H1 (cell line): ENCODE measurements at regions not wholly inside any gene's neighbourhood (a gene's known extent, or its start where the extent isn't known, plus 50 kb on each side); places are given as distances from the start of the nearest gene placed in this dataset.

ENCODE experiments used
- CTCF ChIA-PET: fragments of 300-600 bp; sonication (Branson Sonifier 250); formaldehyde crosslinking; loops from one replicate; lab custom pipeline; 2021; ENCODE audit not compliant: partially characterized antibody; lab: Charles Lee
- POLR2A ChIA-PET: fragments of 300-600 bp; sonication (Branson Sonifier 250); formaldehyde crosslinking; loops from one replicate; lab custom pipeline; 2021; ENCODE audit warnings: inconsistent platforms; ENCODE audit not compliant: partially characterized antibody; lab: Charles Lee
- DNase-seq, 2 experiments: peaks; one replicate each; pipeline versions ENCODE4 v3.0.0 to v3.0.0-alpha.2; 2010 to 2022; ENCODE audit warnings: low spot score in 2 of 2, low read depth in 1 of 2, mixed read lengths in 1 of 2
- FAIRE-seq: peaks from 2 replicates; lab custom pipeline; 2011; peaks lifted over from hg19 to GRCh38; lab: Jason Lieb, UNC
- H2AFZ ChIP-seq: 2 replicates; pipeline ENCODE4 v1.8.1; 2012; ENCODE audit warnings: low read length, inconsistent platforms
- H2AK5ac ChIP-seq: 2 replicates; pipeline ENCODE4 v1.6.1; 2013; ENCODE audit warnings: low read depth, low read length
- H2BK120ac ChIP-seq: replicated peaks from 2 replicates; pipeline ENCODE3; 2013; ENCODE audit warnings: low read depth, low read length, inconsistent platforms
- H2BK12ac ChIP-seq: 2 replicates; pipeline ENCODE4 v1.6.1; 2013; ENCODE audit warnings: low read depth, low read length
- H2BK15ac ChIP-seq: 2 replicates; pipeline ENCODE4 v1.6.1; 2013; ENCODE audit warnings: low read length
- H2BK20ac ChIP-seq: 2 replicates; pipeline ENCODE4 v1.6.1; 2013; ENCODE audit warnings: low read length
- H2BK5ac ChIP-seq: 2 replicates; pipeline ENCODE4 v1.6.1; 2013; ENCODE audit warnings: low read depth, low read length
- H3K14ac ChIP-seq: 2 replicates; pipeline ENCODE4 v1.6.1; 2013; ENCODE audit warnings: inconsistent platforms; ENCODE audit not compliant: insufficient read length
- H3K18ac ChIP-seq: 2 replicates; pipeline ENCODE4 v1.6.1; 2013; ENCODE audit warnings: low read length; ENCODE audit errors: extremely low read depth
- H3K23ac ChIP-seq: 2 replicates; pipeline ENCODE4 v1.6.1; 2013; ENCODE audit warnings: inconsistent platforms; ENCODE audit not compliant: insufficient read length
- H3K23me2 ChIP-seq: 2 replicates; pipeline ENCODE4 v1.6.1; 2013; ENCODE audit warnings: low read depth, low read length
- H3K27ac ChIP-seq: 2 replicates; pipeline ENCODE4 v1.6.1; 2011; ENCODE audit warnings: low read depth, low read length, inconsistent platforms
- H3K27me3 ChIP-seq, 4 experiments: replicated peaks in 1 of 4; 1 replicate in 1 of 4; 2 replicates in 3 of 4; pipeline versions ENCODE4 v1.6.1 to v1.8.1; 2011 to 2013; ENCODE audit warnings: low read length in 3 of 4, mild to moderate bottlenecking in 3 of 4, inconsistent platforms in 2 of 4, mixed read lengths in 2 of 4, moderate library complexity in 1 of 4; ENCODE audit not compliant: control insufficient read depth in 3 of 4, insufficient read depth in 3 of 4; ENCODE audit errors: extremely low read depth in 1 of 4
- H3K36me3 ChIP-seq, 4 experiments: 2 replicates each; pipeline versions ENCODE4 v1.6.1 to v1.8.1; 2011 to 2013; ENCODE audit warnings: mild to moderate bottlenecking in 4 of 4, low read length in 3 of 4, moderate library complexity in 2 of 4, control low read depth in 1 of 4, inconsistent platforms in 1 of 4; ENCODE audit not compliant: insufficient read depth in 4 of 4, control insufficient read depth in 2 of 4
- H3K4ac ChIP-seq: replicated peaks from 2 replicates; pipeline ENCODE3; 2013; ENCODE audit warnings: low read length, low read depth, mixed read lengths, inconsistent platforms; ENCODE audit not compliant: insufficient read length
- H3K4me1 ChIP-seq, 4 experiments: replicated peaks in 1 of 4; 1 replicate in 1 of 4; 2 replicates in 3 of 4; pipeline versions ENCODE4 v1.6.1 to v1.8.1; 2011 to 2013; ENCODE audit warnings: low read length in 3 of 4, inconsistent platforms in 2 of 4, mixed read lengths in 1 of 4; ENCODE audit not compliant: insufficient read depth in 4 of 4, control insufficient read depth in 3 of 4
- H3K4me2 ChIP-seq, 2 experiments: 2 replicates each; pipeline versions ENCODE4 v1.6.1 to v1.8.1; 2011 to 2013; ENCODE audit warnings: low read depth in 2 of 2, low read length in 2 of 2, control low read depth in 1 of 2, inconsistent platforms in 1 of 2, mild to moderate bottlenecking in 1 of 2; ENCODE audit not compliant: insufficient read depth in 1 of 2
- H3K4me3 ChIP-seq, 4 experiments: fragments of 200-600, 300-600 bp in 1 of 4; sonication (generic), shearing (Covaris generic), sonication (Bioruptor Twin) in 1 of 4; 2 replicates each; pipeline versions ENCODE4 v1.5.1 to v1.8.1; 2011 to 2016; ENCODE audit warnings: low read length in 4 of 4, low read depth in 3 of 4, control low read depth in 2 of 4, inconsistent platforms in 2 of 4, mild to moderate bottlenecking in 2 of 4, mixed read lengths in 1 of 4, moderate library complexity in 1 of 4; ENCODE audit not compliant: insufficient read depth in 2 of 4; ENCODE audit errors: extremely low read depth in 1 of 4
- H3K56ac ChIP-seq: replicated peaks from 2 replicates; pipeline ENCODE3; 2013; ENCODE audit warnings: low read depth, mild to moderate bottlenecking, mixed read lengths, low read length, inconsistent platforms; ENCODE audit not compliant: insufficient read length
- H3K79me1 ChIP-seq: 2 replicates; pipeline ENCODE4 v1.6.1; 2013; ENCODE audit warnings: low read depth, low read length, control low read depth
- H3K79me2 ChIP-seq, 2 experiments: 2 replicates each; pipeline versions ENCODE4 v1.6.1 to v1.8.1; 2012 to 2013; ENCODE audit warnings: low read length in 2 of 2, mild to moderate bottlenecking in 2 of 2, inconsistent platforms in 1 of 2; ENCODE audit not compliant: insufficient read depth in 2 of 2, control insufficient read depth in 1 of 2
- H3K9ac ChIP-seq, 4 experiments: replicated peaks in 1 of 4; 1 replicate in 1 of 4; 2 replicates in 3 of 4; pipeline versions ENCODE4 v1.6.1 to v1.8.1; 2011 to 2013; ENCODE audit warnings: low read depth in 3 of 4, low read length in 3 of 4, control low read depth in 2 of 4, mild to moderate bottlenecking in 2 of 4, moderate library complexity in 2 of 4, inconsistent platforms in 1 of 4; ENCODE audit errors: extremely low read depth in 1 of 4
- H3K9me3 ChIP-seq, 2 experiments: 2 replicates each; pipeline versions ENCODE4 v1.6.1 to v1.8.1; 2012 to 2013; ENCODE audit warnings: mild to moderate bottlenecking in 2 of 2, moderate library complexity in 2 of 2, control low read depth in 1 of 2, inconsistent platforms in 1 of 2, low read depth in 1 of 2, low read length in 1 of 2, mixed read lengths in 1 of 2; ENCODE audit not compliant: insufficient read depth in 2 of 2
- H4K20me1 ChIP-seq, 2 experiments: replicated peaks in 1 of 2; 2 replicates each; pipeline versions ENCODE3 to v1.8.1; 2011 to 2013; ENCODE audit warnings: inconsistent platforms in 2 of 2, low read length in 2 of 2, mild to moderate bottlenecking in 1 of 2; ENCODE audit not compliant: insufficient read depth in 2 of 2, control insufficient read depth in 1 of 2
- H4K5ac ChIP-seq: 2 replicates; pipeline ENCODE4 v1.6.1; 2013; ENCODE audit warnings: low read length, low read depth, mixed read lengths, inconsistent platforms; ENCODE audit not compliant: insufficient read length
- H4K8ac ChIP-seq: 2 replicates; pipeline ENCODE4 v1.8.0; 2013; ENCODE audit warnings: mild to moderate bottlenecking, moderate library complexity, low read length, inconsistent platforms; ENCODE audit not compliant: insufficient read depth; ENCODE audit errors: extremely low read depth
- H4K91ac ChIP-seq: replicated peaks from 2 replicates; pipeline ENCODE3; 2013; ENCODE audit warnings: low read length, mixed read lengths, inconsistent platforms; ENCODE audit not compliant: insufficient read length
- BCL11A ChIP-seq, 2 experiments: IDR thresholded peaks; one replicate each; pipeline ENCODE4 v1.6.1; 2011; ENCODE audit warnings: low read depth in 2 of 2, low read length in 2 of 2, mild to moderate bottlenecking in 2 of 2
- CHD2 ChIP-seq: IDR thresholded peaks from 2 replicates; pipeline ENCODE4 v1.6.1; 2012; ENCODE audit warnings: low read length, improper control_type of control experiment
- EP300 ChIP-seq, 2 experiments: IDR thresholded peaks; 1 replicate in 1 of 2; 2 replicates in 1 of 2; pipeline ENCODE4 v1.6.1; 2011 to 2012; ENCODE audit warnings: low read depth in 2 of 2, low read length in 2 of 2, mild to moderate bottlenecking in 2 of 2, borderline replicate concordance in 1 of 2, inconsistent platforms in 1 of 2, moderate library complexity in 1 of 2
- WGBS, 2 experiments: shearing (Covaris generic) in 1 of 2; methylation state at CpG; one replicate each; pipeline versions ENCODE4 v1.1.6 to v1.1.7; 2013 to 2015; ENCODE audit warnings: low lambda C conversion rate in 2 of 2, mixed read lengths in 2 of 2, inconsistent platforms in 1 of 2, low coverage in 1 of 2, missing lambda C conversion rate in 1 of 2; ENCODE audit not compliant: insufficient replicate concordance in 2 of 2, insufficient coverage in 1 of 2, insufficient read length in 1 of 2; ENCODE audit errors: extremely low coverage in 1 of 2, missing lambda C conversion rate in 1 of 2; 5-methylcytosine and 5-hydroxymethylcytosine counted together

GRCh38 chr3:81214631-81215030 is 546.8 kb downstream of the GBE1 start:
- no peak overlapping the region for H4K91ac ChIP-seq
- H3K4me3 ChIP-seq = no peak overlapping the region
- H3K14ac ChIP-seq = no peak overlapping the region
- no peak overlapping the region for H2BK5ac ChIP-seq
- no peak overlapping the region for H2AK5ac ChIP-seq
- H3K4me2 ChIP-seq = no peak overlapping the region
- H2AFZ ChIP-seq = no peak overlapping the region
- no peak overlapping the region for H2BK12ac ChIP-seq
- H3K56ac ChIP-seq = no peak overlapping the region
- H4K8ac ChIP-seq = no peak overlapping the region
- H3K18ac ChIP-seq = no peak overlapping the region
- H3K79me2 ChIP-seq = no peaks in the 10 kb centered on the region
- H2BK15ac ChIP-seq = no peak overlapping the region
- CTCF ChIA-PET = interaction anchor here (0.7 to 0.9 kb wide), 2 partner anchors 23 to 87 kb away, joined by 3 to 6 read pairs; no protein-coding TSS in a partner anchor
- FAIRE-seq (no peak), DNase-seq (no peak)
- POLR2A ChIA-PET = no interaction called here
- H3K27ac ChIP-seq = no peak overlapping the region
- H3K4ac ChIP-seq = no peak overlapping the region
- H2BK120ac ChIP-seq = no peak overlapping the region
- no peak overlapping the region for H3K23ac ChIP-seq
- TF ChIP-seq CHD2 (no peak), EP300 (IDR thresholded peaks at IDR 0.05; ENCODE audit: borderline replicate concordance in 1 of 2, low read depth in 2 of 2, low read length in 2 of 2) (no peak), BCL11A (IDR thresholded peaks at IDR 0.05; ENCODE audit: low read depth in 2 of 2, low read length in 2 of 2) (no peak)
- no peak overlapping the region for H3K9ac ChIP-seq
- H3K79me1 ChIP-seq = no peaks in the 10 kb centered on the region
- no peaks in the 10 kb centered on the region for H3K4me1 ChIP-seq
- no peak overlapping the region for H4K5ac ChIP-seq
- H2BK20ac ChIP-seq = no peak overlapping the region
- no peaks in the 10 kb centered on the region for H3K36me3 ChIP-seq
- 73% methylated on average over 1 of the region's 1 CpG; no CpG with 5 or more reads in 1 of the 2 experiments for WGBS, 2 experiments
- H4K20me1 ChIP-seq = no peaks in the 10 kb centered on the region
- no peaks in the 10 kb centered on the region for H3K9me3 ChIP-seq
- H3K23me2 ChIP-seq = no peaks in the 10 kb centered on the region
- no peaks in the 10 kb centered on the region for H3K27me3 ChIP-seq
